Hematopoietic multipotent progenitor cell treated with erythropoietin and hydrocortisone succinate and interleukin-3 and kit ligand, for 17 days (in vitro differentiated cells): ENCODE measurements at regions not wholly inside any gene's neighbourhood (a gene's known extent, or its start where the extent isn't known, plus 50 kb on each side); places are given as distances from the start of the nearest gene placed in this dataset.

ENCODE experiments used
- DNase-seq: peaks from one replicate; pipeline ENCODE4 v3.0.0-alpha.2; 2015; ENCODE audit warnings: low spot score

DNA sequence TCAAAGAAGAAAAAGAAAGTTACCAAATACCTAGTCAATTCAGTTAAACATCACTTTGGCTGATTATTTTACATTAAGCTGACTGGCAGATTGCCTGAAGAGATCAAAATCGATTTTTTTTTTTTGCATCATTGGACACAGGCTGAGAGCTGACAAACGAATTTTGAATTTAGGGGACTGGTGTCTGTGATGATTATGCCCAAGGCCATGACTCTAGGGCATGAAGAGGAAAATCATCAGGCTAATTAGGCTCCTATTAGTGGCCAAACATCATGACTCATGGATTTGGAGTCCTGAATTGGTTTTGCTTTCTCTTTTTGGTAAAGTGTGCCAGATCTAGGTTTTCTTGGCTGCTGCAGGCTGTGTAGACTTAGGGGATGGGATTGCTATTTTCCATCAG, 829.3 kb upstream of the LCORL start:
- DNase-seq, result no peak

DNA sequence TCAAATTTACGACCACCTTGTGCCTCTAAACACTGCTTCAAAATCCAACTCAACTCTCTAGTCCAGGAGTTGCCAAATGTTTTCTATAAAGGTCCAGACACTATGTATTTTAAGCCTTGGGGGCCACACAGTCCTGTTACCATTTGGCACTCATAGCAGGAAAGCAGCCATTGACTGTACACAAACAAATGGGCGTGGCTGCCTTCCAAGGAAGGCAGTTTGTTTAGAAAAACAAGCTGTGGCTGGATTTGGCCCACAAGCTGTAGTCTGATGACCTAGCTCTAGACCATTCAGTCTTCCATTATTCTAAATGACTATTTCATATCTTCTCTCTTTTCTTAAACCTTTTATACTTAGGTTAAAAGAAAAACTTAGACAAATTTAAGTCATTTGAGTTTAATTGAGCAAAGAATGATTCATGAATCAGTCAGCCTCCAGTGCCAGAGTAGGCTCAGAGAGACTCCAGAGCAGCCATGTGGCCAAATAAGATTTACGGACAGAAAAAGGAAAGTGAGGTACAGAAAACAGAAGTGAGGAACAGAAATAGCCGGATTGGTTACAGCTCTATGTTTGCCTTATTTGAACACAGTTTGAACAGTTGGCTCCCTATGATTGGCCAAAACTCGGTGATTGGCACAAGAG, 825.8 kb upstream of the LCORL start:
- DNase-seq, result no peak

GRCh38 chr4:18846313-18846712, 824.8 kb upstream of the LCORL start:
- no peak for DNase-seq

DNA sequence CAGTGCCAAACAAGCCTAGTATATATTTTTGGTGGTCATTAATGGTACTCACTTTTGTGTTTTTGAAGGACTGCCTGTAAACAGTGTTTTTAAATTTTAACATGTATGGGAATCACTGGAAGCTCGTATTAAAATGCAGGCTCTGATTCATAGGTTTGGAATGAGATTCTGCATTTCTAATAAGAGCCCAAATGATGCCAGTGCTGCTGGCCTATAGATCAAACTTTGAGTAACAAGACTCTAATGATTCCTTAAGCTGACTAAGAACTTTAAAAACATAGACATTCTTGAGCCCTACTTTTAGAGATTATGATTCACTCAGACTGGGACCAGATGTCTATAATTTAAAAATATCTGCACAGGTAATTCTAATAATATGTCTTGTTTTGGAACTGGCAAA, 823.2 kb upstream of the LCORL start:
- DNase-seq, result no peak

- DNase-seq, result no peak
These were observed 820.9 kb upstream of the LCORL start for GRCh38 chr4:18842431-18842830.

DNA sequence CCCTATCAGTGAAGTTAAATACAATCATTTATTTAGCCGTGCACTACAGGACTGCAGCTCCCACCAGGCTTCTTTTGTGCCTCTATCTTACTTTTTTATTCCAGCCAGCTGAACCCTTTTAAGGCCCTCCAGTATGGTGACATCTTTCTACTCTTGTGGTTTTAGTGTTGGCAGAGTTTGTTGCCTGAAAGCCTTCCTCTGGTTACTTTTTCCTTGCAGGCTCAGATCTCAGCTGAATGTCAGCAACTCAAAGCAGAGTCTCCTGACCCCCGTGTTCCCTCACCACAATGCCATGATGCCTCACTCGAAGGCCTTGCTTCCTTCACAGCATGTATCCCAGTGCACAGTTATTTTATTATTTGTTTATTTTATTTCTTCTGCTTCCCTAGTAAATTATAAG, 818.9 kb upstream of the LCORL start:
- no peak for DNase-seq

DNA sequence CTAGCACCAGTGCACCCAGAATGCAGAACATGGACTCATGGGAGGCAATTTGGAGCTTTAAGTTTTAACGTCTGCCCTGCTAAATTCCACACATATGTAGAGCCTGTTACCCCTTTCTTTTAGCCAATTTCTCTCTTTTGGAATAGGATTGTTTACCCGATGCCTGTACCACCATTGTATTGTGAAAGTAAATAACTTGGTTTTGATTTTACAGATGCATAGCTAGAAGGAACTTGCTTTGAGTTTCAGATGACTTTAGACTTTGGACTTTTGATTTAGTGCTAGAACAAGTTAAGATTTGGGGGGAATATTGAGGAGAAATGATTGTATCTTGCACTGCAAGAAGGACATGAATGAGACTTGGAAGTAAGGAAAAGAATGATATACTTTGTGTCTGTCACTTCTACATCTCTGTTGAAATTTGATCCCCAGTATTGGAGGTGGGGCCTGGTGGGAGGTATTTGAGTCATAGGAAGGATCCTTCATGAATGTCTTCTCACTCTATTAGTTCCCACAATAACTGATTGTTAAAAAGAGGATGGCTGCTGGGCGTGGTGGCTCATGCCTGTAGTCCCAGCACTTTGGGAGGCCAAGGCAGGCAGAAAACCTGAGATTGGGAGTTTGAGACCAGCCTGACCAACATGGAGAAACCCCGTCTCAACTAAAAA, 794.8 kb upstream of the LCORL start:
- no peak for DNase-seq

GRCh38 chr4:18815779-18816173, 794.2 kb upstream of the LCORL start:
- no peak for DNase-seq

GRCh38 chr4:18815081-18815778, 793.7 kb upstream of the LCORL start:
- DNase-seq, result no peak

- no peak for DNase-seq
These were observed 792.2 kb upstream of the LCORL start for GRCh38 chr4:18813771-18814170.

- no peak for DNase-seq
These were observed 791.5 kb upstream of the LCORL start for GRCh38 chr4:18813055-18813454.

- no peak for DNase-seq
These were observed 782.2 kb upstream of the LCORL start for GRCh38 chr4:18803781-18804180.

DNA sequence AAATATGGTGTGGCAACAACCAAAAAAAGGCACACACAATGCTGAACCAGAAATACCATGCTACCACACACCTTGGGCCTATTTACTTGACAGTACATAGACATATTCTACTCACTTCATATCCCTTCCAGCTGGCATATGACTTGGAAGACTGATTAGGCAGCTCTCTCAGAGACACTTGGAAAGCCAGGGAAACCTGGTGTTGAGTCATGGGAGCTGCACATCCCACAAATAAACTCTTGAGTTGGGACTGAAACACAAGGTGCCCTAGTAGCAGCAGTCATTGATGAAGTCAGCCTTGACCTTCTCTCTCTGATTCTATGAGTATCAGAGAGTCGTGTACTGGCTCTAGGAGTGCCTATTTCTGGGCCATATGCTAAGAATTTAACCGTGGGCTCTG, 776.6 kb upstream of the LCORL start:
- no peak for DNase-seq

GRCh38 chr4:18795794-18796193, 774.2 kb upstream of the LCORL start:
- no peak for DNase-seq

GRCh38 chr4:18777190-18777930, 755.8 kb upstream of the LCORL start:
- no peak for DNase-seq

- no peak for DNase-seq
These were observed 746.4 kb upstream of the LCORL start for GRCh38 chr4:18767921-18768320.

DNA sequence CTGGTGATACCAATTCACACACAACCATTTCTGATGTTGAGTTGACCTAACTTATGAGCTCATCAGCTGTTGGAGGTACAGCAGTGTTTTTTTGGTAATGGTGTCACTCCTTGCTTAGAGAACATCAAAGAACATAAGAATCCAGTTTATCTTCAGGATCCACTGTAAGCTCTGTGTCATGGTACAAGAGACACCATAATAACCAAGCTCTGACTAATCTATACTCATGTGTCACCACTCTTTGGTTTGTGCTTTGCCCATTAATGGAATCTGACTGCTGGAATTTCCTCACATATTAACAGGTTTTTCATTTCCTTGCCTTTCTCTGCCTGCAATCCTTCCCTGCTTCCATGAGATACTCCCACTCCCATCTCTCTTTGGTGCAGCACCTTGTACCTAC, 735.1 kb upstream of the LCORL start:
- DNase-seq, result no peak

- DNase-seq, result no peak
These were observed 732.6 kb upstream of the LCORL start for GRCh38 chr4:18754180-18754579.

DNA sequence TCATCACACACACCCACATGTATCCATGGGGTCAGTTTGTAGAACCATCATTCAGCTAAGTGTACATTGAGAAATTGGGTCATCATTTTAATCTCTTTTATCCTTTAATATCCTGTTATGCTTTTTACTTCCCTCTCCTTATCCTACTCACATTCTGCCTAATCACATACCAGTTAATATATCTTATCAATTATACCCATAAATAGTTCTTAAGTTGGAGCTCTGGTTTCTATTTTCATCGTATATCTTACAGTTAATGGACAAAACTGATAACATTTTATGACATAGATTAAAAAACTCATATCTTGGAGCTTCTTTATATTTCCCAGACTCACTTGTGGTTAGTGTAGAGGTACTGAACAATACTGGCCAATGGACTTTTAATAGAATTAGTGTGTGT, 729.5 kb upstream of the LCORL start:
- DNase-seq, result no peak

GRCh38 chr4:18749391-18749790, 727.8 kb upstream of the LCORL start:
- DNase-seq, result no peak

DNA sequence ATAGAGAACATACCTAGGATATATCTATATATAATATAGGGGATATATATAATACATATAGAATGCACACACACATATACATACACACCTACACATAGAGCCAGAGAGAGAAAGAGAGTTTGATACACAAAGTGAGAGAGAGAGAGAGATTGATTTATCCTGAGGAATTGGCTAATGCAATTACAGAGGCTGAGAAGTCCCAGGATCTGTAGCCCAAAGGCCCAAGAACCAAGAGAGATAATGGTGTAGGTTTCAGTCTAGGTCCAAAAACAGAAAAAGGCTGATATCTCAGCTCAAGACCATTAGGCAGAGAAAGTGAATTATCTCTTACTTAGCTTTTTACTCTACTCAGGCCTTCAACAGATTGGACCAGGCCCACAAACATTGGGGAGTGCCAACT, 715.0 kb upstream of the LCORL start:
- no peak for DNase-seq

GRCh38 chr4:18735740-18736268, 714.2 kb upstream of the LCORL start:
- DNase-seq, result no peak

GRCh38 chr4:18734405-18734804, 712.9 kb upstream of the LCORL start:
- no peak for DNase-seq
